Endodermal cell (in vitro differentiated cells): ENCODE measurements at regions not wholly inside any gene's neighbourhood (a gene's known extent, or its start where the extent isn't known, plus 50 kb on each side); places are given as distances from the start of the nearest gene placed in this dataset.

Experiments
- DNase-seq: peaks from one replicate; pipeline ENCODE4 v3.0.0-alpha.2; 2017
- H3K27ac ChIP-seq: 2 replicates; pipeline ENCODE4 v1.5.1; 2013; ENCODE audit warnings: mild to moderate bottlenecking, low read depth, low read length, moderate library complexity
- H3K27me3 ChIP-seq: 2 replicates; pipeline ENCODE4 v1.6.1; 2013; ENCODE audit warnings: mild to moderate bottlenecking, low read length, moderate library complexity; ENCODE audit not compliant: insufficient read depth, control insufficient read depth, poor library complexity, severe bottlenecking
- H3K36me3 ChIP-seq: 2 replicates; pipeline ENCODE4 v1.7.0; 2013; ENCODE audit warnings: mild to moderate bottlenecking, low read length, moderate library complexity; ENCODE audit not compliant: control insufficient read depth, insufficient read depth
- H3K4me1 ChIP-seq: one replicate; pipeline ENCODE4 v1.7.0; 2013; ENCODE audit warnings: low read length; ENCODE audit not compliant: control insufficient read depth, insufficient read depth
- H3K4me3 ChIP-seq: 2 replicates; pipeline ENCODE4 v1.5.1; 2013; ENCODE audit warnings: mild to moderate bottlenecking, low read length, moderate library complexity
- H3K9ac ChIP-seq: 2 replicates; pipeline ENCODE4 v1.6.1; 2013; ENCODE audit warnings: mild to moderate bottlenecking, low read length, moderate library complexity; ENCODE audit not compliant: poor library complexity, severe bottlenecking; ENCODE audit errors: extremely low read depth
- H3K9me3 ChIP-seq: 2 replicates; pipeline ENCODE4 v1.6.1; 2013; ENCODE audit warnings: mild to moderate bottlenecking, low read length, moderate library complexity; ENCODE audit not compliant: control insufficient read depth
- H3K27ac Mint-ChIP-seq: 2 replicates; pipeline ENCODE4 v1.8.0; 2020; ENCODE audit warnings: mixed read lengths
- H3K27me3 Mint-ChIP-seq: 2 replicates; pipeline ENCODE4 v1.8.0; 2021; ENCODE audit warnings: mild to moderate bottlenecking, mixed read lengths; ENCODE audit not compliant: insufficient read depth
- H3K36me3 Mint-ChIP-seq: 2 replicates; pipeline ENCODE4 v1.8.0; 2020; ENCODE audit warnings: low read depth, mixed read lengths
- H3K4me1 Mint-ChIP-seq: 2 replicates; pipeline ENCODE4 v1.8.0; 2020; ENCODE audit warnings: mixed read lengths
- H3K4me3 Mint-ChIP-seq: 2 replicates; pipeline ENCODE4 v1.8.0; 2020; ENCODE audit warnings: mild to moderate bottlenecking, moderate library complexity, mixed read lengths
- H3K9me3 Mint-ChIP-seq: 2 replicates; pipeline ENCODE4 v1.8.0; 2020; ENCODE audit warnings: mild to moderate bottlenecking, mixed read lengths
- CTCF ChIP-seq: fragments of 200-600 bp; sonication (generic); conservative IDR thresholded peaks from 2 replicates; pipeline ENCODE4 v1.5.0; 2021; ENCODE audit warnings: antibody characterized with exemption, mild to moderate bottlenecking
- WGBS, 2 experiments: methylation state at CpG; one replicate each; pipeline versions ENCODE4 v1.1.5 to v1.1.7; 2013; ENCODE audit warnings: missing lambda C conversion rate in 2 of 2, mixed read lengths in 1 of 2; ENCODE audit not compliant: insufficient coverage in 1 of 2, insufficient read length in 1 of 2; 5-methylcytosine and 5-hydroxymethylcytosine counted together

- no peaks in the 10 kb centered on the region for H3K9me3 Mint-ChIP-seq
- no peak for DNase-seq
- peaks cover 35% of the 10 kb centered on the region for H3K27me3 Mint-ChIP-seq
- H3K27ac Mint-ChIP-seq = no peak overlapping the region
- Histone ChIP-seq H3K36me3 (no peaks in the 10 kb centered on the region), H3K27me3 (no peaks in the 10 kb centered on the region), H3K9me3 (no peaks in the 10 kb centered on the region), H3K27ac (no peak overlapping the region), H3K4me3 (no peak overlapping the region), H3K9ac (no peak overlapping the region), H3K4me1 (peaks cover 4% of the 10 kb centered on the region)
- WGBS, 2 experiments = 96 to 100% methylated on average over 1 to 6 of the region's 6 CpGs
- H3K4me1 Mint-ChIP-seq = peaks cover 21% of the 10 kb centered on the region
- H3K4me3 Mint-ChIP-seq = no peak overlapping the region
- no peaks in the 10 kb centered on the region for H3K36me3 Mint-ChIP-seq
- TF ChIP-seq CTCF = no peak
Measured at GRCh38 chr6:14190929-14191224, 73.3 kb downstream of the CD83 start.

- Mint-ChIP-seq H3K36me3 (no peaks in the 10 kb centered on the region), H3K9me3 (no peaks in the 10 kb centered on the region), H3K4me1 (peaks cover 21% of the 10 kb centered on the region), H3K27me3 (peaks cover 43% of the 10 kb centered on the region), H3K27ac (no peak overlapping the region), H3K4me3 (no peak overlapping the region)
- H3K9ac ChIP-seq = no peak overlapping the region
- H3K4me3 ChIP-seq = no peak overlapping the region
- H3K9me3 ChIP-seq = no peaks in the 10 kb centered on the region
- 94 to 100% methylated on average over 2 to 3 of the region's 3 CpGs for WGBS, 2 experiments
- no peak for DNase-seq
- no peak overlapping the region for H3K27ac ChIP-seq
- H3K27me3 ChIP-seq = no peaks in the 10 kb centered on the region
- no peak for TF ChIP-seq CTCF
- peaks cover 4% of the 10 kb centered on the region for H3K4me1 ChIP-seq
- no peaks in the 10 kb centered on the region for H3K36me3 ChIP-seq
Measured at GRCh38 chr6:14191761-14192160, 74.2 kb downstream of the CD83 start.

- no peak overlapping the region for H3K4me3 Mint-ChIP-seq
- DNase-seq = no peak
- no peak overlapping the region for H3K9ac ChIP-seq
- no peaks in the 10 kb centered on the region for H3K36me3 Mint-ChIP-seq
- WGBS, 2 experiments = 90 to 93% methylated on average over 2 to 3 of the region's 3 CpGs
- H3K36me3 ChIP-seq = no peaks in the 10 kb centered on the region
- H3K27ac Mint-ChIP-seq = no peak overlapping the region
- H3K4me3 ChIP-seq = no peak overlapping the region
- peaks cover 4% of the 10 kb centered on the region for H3K4me1 ChIP-seq
- peaks cover 46% of the 10 kb centered on the region for H3K27me3 Mint-ChIP-seq
- TF ChIP-seq CTCF = no peak
- H3K9me3 ChIP-seq = no peaks in the 10 kb centered on the region
- H3K4me1 Mint-ChIP-seq = peaks cover 21% of the 10 kb centered on the region
- H3K9me3 Mint-ChIP-seq = no peaks in the 10 kb centered on the region
- H3K27ac ChIP-seq = no peak overlapping the region
- H3K27me3 ChIP-seq = no peaks in the 10 kb centered on the region
Measured at GRCh38 chr6:14192216-14192788, 74.7 kb downstream of the CD83 start.
